NCI-H446 treated with DMSO at 0.1 percent for 48 hours (cell line): ENCODE measurements at regions not wholly inside any gene's neighbourhood (a gene's known extent, or its start where the extent isn't known, plus 50 kb on each side); places are given as distances from the start of the nearest gene placed in this dataset.
A peak's percentile ranks its signal among the peaks of the same experiment; 100 is the strongest.

ENCODE experiments used
- DNase-seq: peaks from one replicate; lab custom pipeline; 2025; lab: John Stamatoyannopoulos, UW

DNA sequence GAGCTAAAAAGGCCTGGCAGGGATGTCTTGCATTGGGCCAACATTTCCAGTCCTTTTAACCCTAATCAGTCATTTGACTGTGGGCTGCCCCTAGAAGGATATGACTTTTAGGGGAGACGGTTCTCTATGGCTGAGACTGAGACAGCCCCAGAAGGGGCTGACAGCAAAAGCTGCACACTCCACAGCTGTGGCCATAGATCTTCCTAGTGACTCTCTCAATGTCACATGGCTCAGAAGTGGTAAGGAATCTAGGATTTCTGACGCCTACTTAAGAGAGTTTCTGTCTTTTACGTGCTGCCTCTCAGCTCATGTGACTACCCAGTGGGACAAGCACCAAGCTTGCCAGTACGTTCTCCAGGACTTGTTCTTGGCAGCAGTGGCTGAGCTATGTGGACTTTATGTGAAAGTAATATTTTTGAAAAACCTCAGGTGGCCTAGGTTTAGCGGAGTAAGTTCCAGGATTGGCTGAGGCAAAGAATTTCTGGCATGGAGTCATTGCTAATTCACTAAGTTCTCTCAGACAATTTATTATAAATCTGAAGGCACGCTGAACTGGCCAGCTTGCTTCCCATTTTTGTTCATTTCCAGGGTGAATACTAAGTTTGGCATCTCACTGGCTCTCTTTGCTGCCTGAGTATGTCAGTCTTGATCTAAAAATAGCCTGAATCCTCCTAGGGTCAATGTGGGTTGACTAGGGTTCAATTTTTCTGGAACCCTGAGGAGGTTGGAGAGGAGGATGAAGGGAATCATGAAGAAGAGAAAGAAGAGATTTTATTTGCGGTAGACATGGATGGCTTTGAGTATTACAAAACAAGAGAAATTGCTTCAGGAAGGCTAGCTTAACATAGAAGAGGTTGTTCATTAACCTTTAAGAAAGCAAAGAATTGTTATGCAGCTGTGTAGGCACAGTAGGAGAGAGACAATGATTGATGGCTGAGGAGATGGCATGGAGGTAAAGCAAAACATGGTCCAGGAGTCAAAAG, 271.8 kb downstream of the AEBP2 start:
- peak; percentile 39 for DNase-seq

DNA sequence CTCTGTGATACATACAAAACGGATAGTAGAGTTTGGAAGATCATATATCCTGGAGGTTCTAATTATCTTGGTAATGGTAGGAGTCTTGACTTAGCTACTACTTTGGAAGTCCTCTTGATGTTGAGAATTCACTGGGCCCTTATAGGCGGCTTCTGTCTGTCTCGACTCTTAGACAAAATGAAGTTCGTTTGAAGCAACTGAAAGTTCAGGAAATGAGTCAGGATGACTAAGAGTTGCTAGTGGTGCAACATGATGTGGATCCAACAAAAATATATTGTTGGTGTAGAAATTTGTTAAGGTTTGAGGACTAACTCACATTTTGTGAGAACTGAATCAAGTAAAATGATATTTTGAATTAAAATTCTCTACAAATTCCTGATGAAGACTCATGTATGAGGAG, 272.7 kb downstream of the AEBP2 start:
- DNase-seq, result no peak

DNA sequence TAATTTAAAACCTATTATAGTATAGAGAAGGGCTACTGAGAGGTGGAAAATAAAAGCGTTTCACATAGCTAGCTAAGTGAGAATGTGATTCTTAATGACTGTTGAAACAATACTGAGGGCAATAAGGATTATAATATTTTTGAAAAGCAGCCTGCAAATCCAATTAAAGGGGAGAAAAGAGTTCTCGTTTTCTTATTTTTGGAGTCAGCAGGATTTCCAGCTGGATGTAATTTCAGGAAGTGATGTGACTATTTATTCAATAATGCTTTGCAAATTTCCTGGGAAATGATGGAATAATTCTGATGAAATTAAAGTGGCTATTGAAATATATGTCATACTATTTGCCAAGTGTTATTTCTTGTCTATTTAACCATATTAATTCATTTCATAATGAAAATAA, 279.1 kb downstream of the AEBP2 start:
- no peak for DNase-seq

DNA sequence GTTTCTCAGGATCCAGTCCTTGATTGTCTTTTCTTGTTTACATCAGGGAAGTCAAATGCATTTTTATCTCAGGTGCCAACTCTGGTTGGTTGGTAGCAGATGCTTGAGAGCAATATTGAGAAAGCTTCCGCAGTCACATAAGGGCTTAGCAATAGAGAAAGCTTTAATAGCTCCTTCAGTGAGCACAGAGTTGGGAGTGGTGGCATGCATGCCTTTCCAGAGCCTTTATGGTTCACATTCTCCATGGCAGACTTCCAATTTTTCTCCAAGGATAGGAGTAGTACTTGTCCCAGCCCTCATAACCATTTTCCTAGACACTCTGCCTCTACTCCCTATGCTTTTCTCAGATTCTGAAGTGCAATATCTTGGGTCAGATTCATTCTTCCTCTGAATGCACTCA, 280.4 kb downstream of the AEBP2 start:
- no peak for DNase-seq

DNA sequence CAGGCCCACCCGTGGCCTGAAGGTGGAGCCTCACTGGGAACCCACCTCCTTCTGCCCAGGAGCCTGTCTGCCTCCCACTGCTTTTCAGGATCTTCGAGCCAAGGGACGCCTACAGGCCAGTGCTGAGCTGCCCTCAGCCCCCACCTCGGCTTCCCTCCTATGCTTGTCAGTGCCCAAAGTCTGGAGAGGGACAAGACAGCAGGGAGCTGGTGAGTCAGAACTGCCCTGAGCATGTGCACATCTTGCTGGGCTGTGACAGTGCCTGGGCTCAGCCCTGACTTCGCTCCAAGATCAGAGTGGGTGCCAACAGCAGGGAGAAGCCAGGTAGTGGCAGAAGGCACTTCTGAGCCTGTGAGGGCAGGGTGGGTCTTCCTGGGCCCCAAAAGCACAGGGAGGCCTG, 286.8 kb downstream of the AEBP2 start:
- DNase-seq, result peak; percentile 51

DNA sequence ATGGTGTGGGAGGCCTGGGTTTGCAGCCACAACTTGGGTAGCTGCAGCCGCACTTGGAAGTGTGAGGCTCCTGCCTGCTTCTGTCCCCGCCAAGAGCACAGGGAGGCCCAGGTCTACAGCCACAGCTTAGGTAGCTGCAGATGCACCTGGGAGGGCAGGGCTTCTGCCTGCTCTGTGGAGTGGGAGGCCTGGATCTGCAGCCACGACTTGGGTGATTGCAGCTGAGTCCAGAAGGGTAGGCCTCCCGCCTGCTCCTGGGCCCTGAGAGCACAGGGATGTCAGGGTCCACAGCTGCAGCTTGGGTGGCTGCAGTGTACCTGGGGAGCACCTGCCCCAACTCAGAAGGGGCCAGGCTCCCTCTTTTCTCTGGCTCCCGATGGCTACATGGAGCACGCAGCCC, 287.3 kb downstream of the AEBP2 start:
- DNase-seq, result no peak

DNA sequence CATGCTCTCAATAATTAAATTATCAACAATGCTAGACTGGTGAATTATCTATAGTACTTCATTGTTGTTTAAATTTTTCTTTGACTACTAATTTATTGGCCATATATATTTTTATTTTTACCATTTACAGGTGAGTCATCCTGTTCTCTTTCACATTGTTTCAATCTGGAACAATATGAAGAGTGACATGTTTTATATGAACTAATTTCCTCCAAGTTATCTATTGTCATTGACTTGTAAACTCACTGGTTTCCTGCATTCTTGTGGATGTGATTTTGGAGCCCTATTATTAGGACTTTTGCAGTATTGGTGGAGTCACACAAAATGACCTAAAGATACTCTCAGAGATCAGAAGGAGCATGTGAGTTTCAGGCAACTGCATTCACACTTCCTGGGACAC, 297.7 kb downstream of the AEBP2 start:
- no peak for DNase-seq

DNA sequence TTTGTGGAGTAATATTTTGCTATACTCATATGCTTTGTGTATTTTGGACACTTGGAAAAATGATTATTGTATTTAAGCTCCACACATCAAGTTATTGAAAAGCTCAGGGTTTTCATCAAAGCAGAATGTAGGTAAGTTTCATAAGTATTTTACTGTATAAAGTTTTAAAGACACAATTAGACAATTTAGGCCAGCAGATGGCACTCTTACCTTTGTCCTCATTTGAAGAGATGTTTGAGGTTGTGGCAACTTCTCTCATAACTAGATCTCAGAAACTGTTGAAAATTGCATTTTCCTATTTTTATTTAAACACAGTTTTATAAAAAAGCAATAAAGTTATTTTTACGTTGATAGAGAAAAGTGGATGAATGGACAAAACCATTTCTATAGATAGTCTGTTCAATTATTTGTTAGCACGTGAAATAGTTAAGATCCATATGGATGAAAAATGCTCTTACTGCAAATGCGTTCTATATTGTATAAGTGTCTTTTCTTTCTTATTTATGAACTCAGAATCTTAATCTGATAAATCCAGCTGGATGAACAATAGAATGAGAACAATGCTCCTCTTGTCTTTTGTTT, 300.0 kb downstream of the AEBP2 start:
- peak; percentile 37 for DNase-seq

DNA sequence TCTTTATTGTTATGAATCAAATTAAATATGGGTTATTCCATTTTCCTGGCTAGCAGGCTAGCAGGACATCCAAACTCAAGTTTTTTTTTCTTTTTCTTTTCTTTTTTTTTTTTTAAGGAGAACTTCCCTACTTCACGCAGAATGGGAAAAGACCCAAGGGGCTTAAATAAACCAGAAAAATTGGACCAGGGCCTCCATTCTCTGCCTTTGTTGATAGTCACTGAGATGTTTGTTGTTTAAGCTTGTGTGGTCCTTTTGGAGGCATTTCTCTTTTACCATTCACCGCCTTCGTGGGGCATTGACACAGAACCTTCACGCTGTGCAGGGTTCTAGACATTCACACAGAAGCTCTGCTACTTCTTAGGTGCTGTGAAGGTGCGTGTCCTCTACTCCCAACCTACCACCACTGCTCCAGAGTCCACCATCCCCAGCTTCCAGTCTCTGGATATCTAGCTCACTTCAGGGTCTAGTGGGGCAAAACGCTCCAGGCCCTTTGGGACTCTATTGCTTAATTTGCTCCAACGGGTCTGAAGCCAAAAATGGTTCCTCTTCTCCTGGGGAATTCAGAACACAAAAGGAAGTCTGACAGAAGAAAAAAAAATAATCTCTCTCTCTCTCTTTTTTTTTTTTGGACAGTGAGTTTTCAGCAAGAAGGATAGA, 301.3 kb downstream of the AEBP2 start:
- DNase-seq, result no peak

DNA sequence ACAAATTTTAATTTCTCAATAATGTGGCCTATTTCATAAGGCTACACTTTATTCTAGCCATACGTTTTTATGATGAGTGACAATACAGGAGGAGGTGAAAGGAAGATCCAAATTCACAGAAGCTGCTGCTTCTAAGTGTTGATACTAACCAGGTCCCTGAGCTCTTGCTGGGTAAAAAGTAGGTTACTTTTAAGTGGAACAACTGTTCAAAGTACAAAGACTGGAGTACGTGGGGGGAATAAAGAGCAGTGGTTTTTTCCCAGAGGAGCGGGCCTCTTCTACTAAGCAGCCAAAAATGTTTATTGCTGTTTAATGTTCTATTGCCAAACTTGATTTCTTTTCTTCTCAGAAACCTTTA, 301.8 kb downstream of the AEBP2 start:
- DNase-seq, result no peak

DNA sequence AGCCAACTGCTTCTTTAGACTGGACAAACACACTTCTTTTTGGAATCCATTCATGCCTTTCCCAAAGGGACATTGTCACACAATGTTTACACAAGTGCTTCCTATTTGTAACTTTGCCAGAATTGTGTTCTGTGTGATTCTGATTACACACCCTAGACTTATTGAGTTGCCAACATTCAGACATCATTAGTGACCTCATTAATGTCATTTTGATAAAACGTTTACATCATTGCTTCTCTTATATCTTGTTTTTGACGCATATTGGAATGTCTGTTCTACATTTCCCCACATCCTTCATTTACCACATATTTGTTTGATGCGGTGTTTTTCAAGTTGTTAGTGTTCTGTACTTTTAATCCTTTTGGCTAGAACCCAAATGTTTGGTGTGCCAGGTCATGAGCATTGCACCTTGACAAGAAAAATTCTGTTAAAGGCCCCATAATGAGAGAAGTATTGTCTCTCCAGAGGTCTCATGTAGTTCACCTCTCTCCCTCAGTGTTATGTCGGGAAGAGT, 305.5 kb downstream of the AEBP2 start:
- no peak for DNase-seq

DNA sequence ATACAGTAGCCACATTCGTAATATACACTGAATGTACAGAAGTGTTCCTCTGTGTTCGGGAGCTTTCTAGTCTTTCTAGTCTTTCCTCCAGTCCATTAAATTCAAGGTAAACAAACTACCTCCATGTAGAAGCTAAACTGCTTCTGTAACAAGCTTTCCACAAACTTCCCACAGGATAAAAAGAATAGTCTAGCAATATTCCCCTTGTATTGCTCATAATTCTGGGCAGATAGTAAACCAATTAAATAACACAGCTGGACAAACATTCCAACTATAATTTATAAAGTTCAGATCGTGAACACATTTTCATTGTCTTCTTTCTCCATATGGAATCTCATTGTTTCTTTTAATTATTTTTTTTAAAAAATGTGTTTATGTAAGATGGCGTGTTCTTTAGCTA, 307.2 kb downstream of the AEBP2 start:
- no peak for DNase-seq

DNA sequence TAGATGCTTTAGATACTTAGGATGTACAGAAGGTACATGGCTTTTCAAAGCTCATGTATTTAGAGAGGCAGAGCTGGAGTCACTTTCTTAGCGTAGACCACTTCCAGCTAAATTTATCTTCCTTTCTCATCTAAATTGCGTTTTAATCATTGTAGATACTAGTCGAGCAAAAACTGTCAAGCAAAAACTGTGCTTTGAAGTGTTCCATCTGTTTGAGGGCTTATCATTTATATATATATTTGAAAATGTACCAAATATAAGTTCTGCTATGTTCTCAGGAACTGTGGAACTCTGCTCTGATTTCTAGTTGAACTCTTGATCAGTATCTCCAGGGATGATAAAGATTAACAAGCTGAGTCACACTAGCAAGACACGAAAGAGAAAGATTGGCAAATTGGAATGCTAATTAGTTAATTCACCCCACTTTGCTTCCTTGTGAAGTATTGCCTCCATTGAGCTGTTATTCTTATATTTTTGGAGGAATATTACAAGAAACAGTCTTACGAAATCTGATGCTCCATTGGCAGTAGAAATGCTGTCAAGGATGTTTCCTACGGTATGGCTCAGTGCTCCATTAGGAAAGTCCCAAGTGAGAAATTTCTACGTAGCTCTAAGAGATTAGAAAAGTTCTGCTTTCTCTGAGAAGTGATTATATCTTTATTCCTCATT, 310.7 kb downstream of the AEBP2 start:
- DNase-seq, result no peak

DNA sequence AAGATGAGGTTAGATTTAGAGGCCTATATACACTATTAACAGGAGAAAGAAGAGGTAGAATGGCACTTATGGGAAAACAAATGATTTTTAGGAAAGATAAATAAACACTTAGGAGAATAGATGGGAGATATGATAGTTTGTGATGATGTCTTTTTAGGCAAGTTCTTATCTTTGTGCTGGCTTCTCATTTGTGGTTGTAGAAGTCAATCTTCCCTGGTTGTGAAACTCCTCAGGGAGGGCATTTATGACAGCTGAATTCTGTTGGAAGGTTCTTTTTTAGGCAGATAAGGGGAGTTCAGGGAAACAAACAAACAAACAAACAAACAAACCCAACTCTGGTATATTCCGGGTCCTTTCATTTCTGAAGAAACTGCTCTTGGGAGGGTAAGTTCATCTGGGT, 311.8 kb downstream of the AEBP2 start:
- no peak for DNase-seq

DNA sequence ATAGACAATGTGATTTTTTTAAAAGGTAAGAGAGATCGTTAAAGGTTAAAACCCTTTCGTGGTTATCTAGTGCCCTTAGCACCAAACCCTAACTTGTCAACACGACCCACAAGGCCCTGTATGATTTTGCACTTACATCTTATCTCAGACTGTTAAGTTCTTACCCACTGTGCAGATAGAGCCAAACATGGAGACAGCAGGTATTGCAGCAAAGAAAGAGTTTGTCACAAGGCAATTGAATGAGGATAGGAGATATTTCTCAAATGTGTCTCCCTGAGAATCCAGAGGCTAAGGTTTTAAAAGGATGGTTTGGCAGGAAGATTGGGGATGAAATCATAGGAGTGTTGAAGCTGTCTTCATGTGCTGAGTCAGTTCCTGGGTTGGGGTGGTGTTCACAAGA, 313.4 kb downstream of the AEBP2 start:
- DNase-seq, result no peak

DNA sequence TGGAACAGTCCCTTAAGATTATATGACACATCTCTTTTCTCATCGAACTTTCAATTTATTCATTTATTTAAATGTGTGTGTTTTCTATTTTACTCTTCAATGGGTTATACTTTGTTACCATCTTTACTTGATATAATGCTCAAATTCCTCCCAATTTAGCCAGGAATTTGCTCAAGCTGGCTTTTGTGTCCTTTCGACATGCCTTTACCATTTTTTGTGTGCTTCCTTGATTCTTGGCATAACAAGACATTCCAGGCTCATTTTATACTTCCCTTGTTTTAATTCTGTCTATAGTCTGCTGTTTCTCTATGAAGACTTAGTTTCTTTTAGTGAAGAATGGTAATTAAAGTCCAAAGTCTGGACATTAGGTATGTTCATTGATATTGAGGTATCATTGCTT, 315.8 kb downstream of the AEBP2 start:
- no peak for DNase-seq

DNA sequence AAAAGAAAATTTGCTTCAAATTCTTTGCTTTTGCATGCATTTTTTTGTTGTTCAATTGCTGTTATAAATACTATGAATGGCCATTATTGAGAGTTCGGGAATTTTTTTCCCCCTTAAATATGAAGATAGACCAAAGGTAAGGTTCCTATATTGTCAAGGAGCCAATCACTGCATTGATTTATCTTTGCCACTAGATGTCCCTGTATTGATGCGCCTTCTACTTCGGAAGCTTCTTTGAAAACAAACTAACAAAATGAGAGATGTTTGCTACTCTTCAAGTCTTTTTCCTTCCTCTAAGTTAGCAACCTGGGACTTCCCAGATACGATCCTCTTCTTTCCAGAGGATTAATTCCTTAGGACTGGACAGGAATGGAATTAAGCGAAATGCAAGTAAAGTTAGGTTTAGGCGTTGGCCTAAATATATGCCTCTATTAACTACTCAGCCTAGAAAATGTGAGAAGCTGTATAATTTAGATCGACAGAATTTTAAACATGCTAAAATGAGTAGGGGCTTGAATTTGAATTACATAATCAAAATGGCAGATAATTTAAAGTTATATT, 318.1 kb downstream of the AEBP2 start:
- DNase-seq, result peak; percentile 52

DNA sequence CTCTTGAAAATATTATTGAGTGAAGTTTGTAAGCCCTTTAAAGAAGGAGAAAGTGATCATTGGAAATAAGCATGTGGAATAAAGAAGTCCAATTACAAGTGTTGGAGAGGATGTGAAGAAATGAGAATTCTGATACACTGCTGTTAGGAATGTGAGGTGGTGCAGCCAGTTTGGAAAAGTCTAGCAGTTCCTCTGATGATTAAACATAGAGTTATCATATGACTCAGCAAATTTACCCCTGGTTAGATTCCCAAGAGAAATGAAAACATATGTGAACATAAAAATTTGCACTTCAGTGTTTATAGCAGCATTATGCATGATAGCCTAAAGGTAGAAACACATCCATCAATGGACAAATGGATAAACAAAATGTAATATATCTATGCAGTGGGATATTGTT, 319.9 kb downstream of the AEBP2 start:
- DNase-seq, result no peak

DNA sequence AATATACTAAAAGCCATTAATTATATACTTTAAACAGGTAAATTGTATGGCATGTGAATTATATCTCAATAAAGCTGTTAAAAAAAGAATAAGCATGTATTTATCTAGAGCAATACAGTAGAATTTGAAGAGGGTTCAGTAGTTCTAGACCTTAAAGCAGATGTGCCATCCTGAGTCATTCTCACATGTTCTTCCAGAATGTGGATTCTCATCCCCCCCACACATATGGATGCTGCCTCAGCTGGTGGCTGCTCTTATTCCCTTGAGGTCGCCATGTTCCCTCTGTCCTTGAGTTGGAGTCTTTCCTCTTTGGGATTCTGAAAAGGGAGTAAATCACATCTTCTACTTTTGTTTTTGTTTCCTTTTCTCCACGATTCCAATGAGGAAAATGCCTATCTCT, 321.3 kb downstream of the AEBP2 start:
- no peak for DNase-seq

DNA sequence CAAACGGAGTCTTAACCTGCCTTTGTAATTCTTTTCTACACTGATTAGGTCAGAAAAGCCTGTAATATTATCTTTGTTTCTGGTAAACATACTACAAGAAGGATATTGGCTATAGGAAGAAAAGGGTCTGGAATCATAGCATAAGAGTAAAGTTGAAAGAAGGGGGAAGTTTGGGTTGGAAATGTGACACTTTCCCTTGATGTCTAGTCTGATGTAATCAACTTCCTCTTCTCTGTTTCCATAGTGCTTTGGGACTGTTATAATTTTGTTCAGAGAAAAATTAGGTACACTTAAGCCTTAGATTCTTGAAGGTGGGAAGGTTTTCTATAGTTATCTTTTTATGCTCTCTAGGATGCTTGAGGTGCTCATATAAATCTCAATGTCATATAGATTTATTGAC, 322.2 kb downstream of the AEBP2 start:
- DNase-seq, result no peak

DNA sequence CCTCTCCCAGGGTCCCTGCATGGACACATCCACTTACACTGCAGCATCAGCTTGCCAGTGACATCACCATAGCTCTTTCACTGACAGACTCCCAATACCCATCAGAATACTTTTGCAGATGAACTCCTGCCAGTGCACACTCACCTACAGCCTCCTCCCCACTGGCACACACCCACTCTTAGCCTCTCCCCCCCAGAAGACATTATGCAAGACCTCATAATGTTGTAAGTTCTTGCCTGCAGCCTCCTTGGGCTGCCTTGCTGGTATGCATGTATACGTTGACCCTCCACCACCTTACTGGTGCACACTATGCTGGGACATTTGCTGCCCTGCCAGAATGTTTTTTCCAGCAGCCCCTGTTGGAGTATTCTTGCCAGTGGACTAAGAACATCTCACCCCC, 324.2 kb downstream of the AEBP2 start:
- DNase-seq, result no peak

DNA sequence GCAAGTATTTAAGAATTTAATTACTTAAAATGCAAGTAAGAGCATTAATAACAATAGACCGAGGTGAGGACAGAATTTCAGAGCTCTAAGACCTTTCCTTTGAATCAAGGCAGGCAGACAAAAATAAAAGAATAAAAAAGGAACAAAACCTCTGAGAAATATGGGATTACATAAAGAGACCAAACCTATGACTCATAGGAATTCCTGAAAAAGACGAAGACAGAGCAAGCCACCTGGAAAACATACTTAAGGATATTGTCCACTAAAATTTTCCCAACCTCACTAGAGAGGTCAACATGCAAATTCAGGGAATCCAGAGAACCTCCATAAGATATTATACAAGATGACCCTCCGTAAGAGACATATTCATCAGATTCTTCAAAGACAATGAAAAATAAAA, 325.1 kb downstream of the AEBP2 start:
- DNase-seq, result no peak
